H1 (cell line): ENCODE measurements at regions not wholly inside any gene's neighbourhood (a gene's known extent, or its start where the extent isn't known, plus 50 kb on each side); places are given as distances from the start of the nearest gene placed in this dataset.

Source experiments
- CTCF ChIA-PET: fragments of 300-600 bp; sonication (Branson Sonifier 250); formaldehyde crosslinking; loops from one replicate; lab custom pipeline; 2021; ENCODE audit not compliant: partially characterized antibody; lab: Charles Lee
- POLR2A ChIA-PET: fragments of 300-600 bp; sonication (Branson Sonifier 250); formaldehyde crosslinking; loops from one replicate; lab custom pipeline; 2021; ENCODE audit warnings: inconsistent platforms; ENCODE audit not compliant: partially characterized antibody; lab: Charles Lee
- DNase-seq, 2 experiments: peaks; one replicate each; pipeline versions ENCODE4 v3.0.0 to v3.0.0-alpha.2; 2010 to 2022; ENCODE audit warnings: low spot score in 2 of 2, low read depth in 1 of 2, mixed read lengths in 1 of 2
- FAIRE-seq: peaks from 2 replicates; lab custom pipeline; 2011; peaks lifted over from hg19 to GRCh38; lab: Jason Lieb, UNC
- H2AFZ ChIP-seq: 2 replicates; pipeline ENCODE4 v1.8.1; 2012; ENCODE audit warnings: low read length, inconsistent platforms
- H2AK5ac ChIP-seq: 2 replicates; pipeline ENCODE4 v1.6.1; 2013; ENCODE audit warnings: low read depth, low read length
- H2BK120ac ChIP-seq: replicated peaks from 2 replicates; pipeline ENCODE3; 2013; ENCODE audit warnings: low read depth, low read length, inconsistent platforms
- H2BK12ac ChIP-seq: 2 replicates; pipeline ENCODE4 v1.6.1; 2013; ENCODE audit warnings: low read depth, low read length
- H2BK15ac ChIP-seq: 2 replicates; pipeline ENCODE4 v1.6.1; 2013; ENCODE audit warnings: low read length
- H2BK20ac ChIP-seq: 2 replicates; pipeline ENCODE4 v1.6.1; 2013; ENCODE audit warnings: low read length
- H2BK5ac ChIP-seq: 2 replicates; pipeline ENCODE4 v1.6.1; 2013; ENCODE audit warnings: low read depth, low read length
- H3K14ac ChIP-seq: 2 replicates; pipeline ENCODE4 v1.6.1; 2013; ENCODE audit warnings: inconsistent platforms; ENCODE audit not compliant: insufficient read length
- H3K18ac ChIP-seq: 2 replicates; pipeline ENCODE4 v1.6.1; 2013; ENCODE audit warnings: low read length; ENCODE audit errors: extremely low read depth
- H3K23ac ChIP-seq: 2 replicates; pipeline ENCODE4 v1.6.1; 2013; ENCODE audit warnings: inconsistent platforms; ENCODE audit not compliant: insufficient read length
- H3K23me2 ChIP-seq: 2 replicates; pipeline ENCODE4 v1.6.1; 2013; ENCODE audit warnings: low read depth, low read length
- H3K27ac ChIP-seq: 2 replicates; pipeline ENCODE4 v1.6.1; 2011; ENCODE audit warnings: low read depth, low read length, inconsistent platforms
- H3K27me3 ChIP-seq, 4 experiments: replicated peaks in 1 of 4; 1 replicate in 1 of 4; 2 replicates in 3 of 4; pipeline versions ENCODE4 v1.6.1 to v1.8.1; 2011 to 2013; ENCODE audit warnings: low read length in 3 of 4, mild to moderate bottlenecking in 3 of 4, inconsistent platforms in 2 of 4, mixed read lengths in 2 of 4, moderate library complexity in 1 of 4; ENCODE audit not compliant: control insufficient read depth in 3 of 4, insufficient read depth in 3 of 4; ENCODE audit errors: extremely low read depth in 1 of 4
- H3K36me3 ChIP-seq, 4 experiments: 2 replicates each; pipeline versions ENCODE4 v1.6.1 to v1.8.1; 2011 to 2013; ENCODE audit warnings: mild to moderate bottlenecking in 4 of 4, low read length in 3 of 4, moderate library complexity in 2 of 4, control low read depth in 1 of 4, inconsistent platforms in 1 of 4; ENCODE audit not compliant: insufficient read depth in 4 of 4, control insufficient read depth in 2 of 4
- H3K4ac ChIP-seq: replicated peaks from 2 replicates; pipeline ENCODE3; 2013; ENCODE audit warnings: low read length, low read depth, mixed read lengths, inconsistent platforms; ENCODE audit not compliant: insufficient read length
- H3K4me1 ChIP-seq, 4 experiments: replicated peaks in 1 of 4; 1 replicate in 1 of 4; 2 replicates in 3 of 4; pipeline versions ENCODE4 v1.6.1 to v1.8.1; 2011 to 2013; ENCODE audit warnings: low read length in 3 of 4, inconsistent platforms in 2 of 4, mixed read lengths in 1 of 4; ENCODE audit not compliant: insufficient read depth in 4 of 4, control insufficient read depth in 3 of 4
- H3K4me2 ChIP-seq, 2 experiments: 2 replicates each; pipeline versions ENCODE4 v1.6.1 to v1.8.1; 2011 to 2013; ENCODE audit warnings: low read depth in 2 of 2, low read length in 2 of 2, control low read depth in 1 of 2, inconsistent platforms in 1 of 2, mild to moderate bottlenecking in 1 of 2; ENCODE audit not compliant: insufficient read depth in 1 of 2
- H3K4me3 ChIP-seq, 4 experiments: fragments of 200-600, 300-600 bp in 1 of 4; sonication (generic), shearing (Covaris generic), sonication (Bioruptor Twin) in 1 of 4; 2 replicates each; pipeline versions ENCODE4 v1.5.1 to v1.8.1; 2011 to 2016; ENCODE audit warnings: low read length in 4 of 4, low read depth in 3 of 4, control low read depth in 2 of 4, inconsistent platforms in 2 of 4, mild to moderate bottlenecking in 2 of 4, mixed read lengths in 1 of 4, moderate library complexity in 1 of 4; ENCODE audit not compliant: insufficient read depth in 2 of 4; ENCODE audit errors: extremely low read depth in 1 of 4
- H3K56ac ChIP-seq: replicated peaks from 2 replicates; pipeline ENCODE3; 2013; ENCODE audit warnings: low read depth, mild to moderate bottlenecking, mixed read lengths, low read length, inconsistent platforms; ENCODE audit not compliant: insufficient read length
- H3K79me1 ChIP-seq: 2 replicates; pipeline ENCODE4 v1.6.1; 2013; ENCODE audit warnings: low read depth, low read length, control low read depth
- H3K79me2 ChIP-seq, 2 experiments: 2 replicates each; pipeline versions ENCODE4 v1.6.1 to v1.8.1; 2012 to 2013; ENCODE audit warnings: low read length in 2 of 2, mild to moderate bottlenecking in 2 of 2, inconsistent platforms in 1 of 2; ENCODE audit not compliant: insufficient read depth in 2 of 2, control insufficient read depth in 1 of 2
- H3K9ac ChIP-seq, 4 experiments: replicated peaks in 1 of 4; 1 replicate in 1 of 4; 2 replicates in 3 of 4; pipeline versions ENCODE4 v1.6.1 to v1.8.1; 2011 to 2013; ENCODE audit warnings: low read depth in 3 of 4, low read length in 3 of 4, control low read depth in 2 of 4, mild to moderate bottlenecking in 2 of 4, moderate library complexity in 2 of 4, inconsistent platforms in 1 of 4; ENCODE audit errors: extremely low read depth in 1 of 4
- H3K9me3 ChIP-seq, 2 experiments: 2 replicates each; pipeline versions ENCODE4 v1.6.1 to v1.8.1; 2012 to 2013; ENCODE audit warnings: mild to moderate bottlenecking in 2 of 2, moderate library complexity in 2 of 2, control low read depth in 1 of 2, inconsistent platforms in 1 of 2, low read depth in 1 of 2, low read length in 1 of 2, mixed read lengths in 1 of 2; ENCODE audit not compliant: insufficient read depth in 2 of 2
- H4K20me1 ChIP-seq, 2 experiments: replicated peaks in 1 of 2; 2 replicates each; pipeline versions ENCODE3 to v1.8.1; 2011 to 2013; ENCODE audit warnings: inconsistent platforms in 2 of 2, low read length in 2 of 2, mild to moderate bottlenecking in 1 of 2; ENCODE audit not compliant: insufficient read depth in 2 of 2, control insufficient read depth in 1 of 2
- H4K5ac ChIP-seq: 2 replicates; pipeline ENCODE4 v1.6.1; 2013; ENCODE audit warnings: low read length, low read depth, mixed read lengths, inconsistent platforms; ENCODE audit not compliant: insufficient read length
- H4K8ac ChIP-seq: 2 replicates; pipeline ENCODE4 v1.8.0; 2013; ENCODE audit warnings: mild to moderate bottlenecking, moderate library complexity, low read length, inconsistent platforms; ENCODE audit not compliant: insufficient read depth; ENCODE audit errors: extremely low read depth
- H4K91ac ChIP-seq: replicated peaks from 2 replicates; pipeline ENCODE3; 2013; ENCODE audit warnings: low read length, mixed read lengths, inconsistent platforms; ENCODE audit not compliant: insufficient read length
- CBX8 ChIP-seq: fragments of 300-800, 300-1000 bp; sonication (generic); IDR thresholded peaks from 2 replicates; pipeline ENCODE4 v1.7.1; 2016; ENCODE audit warnings: low read depth, low read length, borderline replicate concordance
- CREB1 ChIP-seq: IDR thresholded peaks from 2 replicates; pipeline ENCODE4 v1.6.1; 2012; ENCODE audit warnings: inconsistent platforms
- EP300 ChIP-seq, 2 experiments: IDR thresholded peaks; 1 replicate in 1 of 2; 2 replicates in 1 of 2; pipeline ENCODE4 v1.6.1; 2011 to 2012; ENCODE audit warnings: low read depth in 2 of 2, low read length in 2 of 2, mild to moderate bottlenecking in 2 of 2, borderline replicate concordance in 1 of 2, inconsistent platforms in 1 of 2, moderate library complexity in 1 of 2
- KDM5A ChIP-seq: fragments of 200-600 bp; IDR thresholded peaks from 2 replicates; pipeline ENCODE4 v1.7.1; 2012; ENCODE audit warnings: mild to moderate bottlenecking, low read length, inconsistent platforms, mixed read lengths
- NANOG ChIP-seq: IDR thresholded peaks from 2 replicates; pipeline ENCODE4 v1.6.1; 2011; ENCODE audit warnings: low read length, low read depth, mild to moderate bottlenecking, inconsistent platforms; ENCODE audit not compliant: insufficient read depth, poor library complexity, severe bottlenecking
- NRF1 ChIP-seq: IDR thresholded peaks from 2 replicates; pipeline ENCODE4 v1.6.1; 2011; ENCODE audit warnings: mild to moderate bottlenecking, low read depth, low read length, improper control_type of control experiment
- POU5F1 ChIP-seq: IDR thresholded peaks from 2 replicates; pipeline ENCODE4 v1.6.1; 2011; ENCODE audit warnings: low read depth, mild to moderate bottlenecking, low read length, moderate library complexity
- SIN3A ChIP-seq, 2 experiments: IDR thresholded peaks in 1 of 2; conservative IDR thresholded peaks in 1 of 2; 2 replicates each; pipeline ENCODE4 v1.6.1; 2011 to 2012; ENCODE audit warnings: low read length in 2 of 2, improper control_type of control experiment in 1 of 2, low read depth in 1 of 2, mild to moderate bottlenecking in 1 of 2
- TCF12 ChIP-seq: IDR thresholded peaks from 2 replicates; pipeline ENCODE4 v1.6.1; 2011; ENCODE audit warnings: low read depth, mild to moderate bottlenecking, low read length
- WGBS, 2 experiments: shearing (Covaris generic) in 1 of 2; methylation state at CpG; one replicate each; pipeline versions ENCODE4 v1.1.6 to v1.1.7; 2013 to 2015; ENCODE audit warnings: low lambda C conversion rate in 2 of 2, mixed read lengths in 2 of 2, inconsistent platforms in 1 of 2, low coverage in 1 of 2, missing lambda C conversion rate in 1 of 2; ENCODE audit not compliant: insufficient replicate concordance in 2 of 2, insufficient coverage in 1 of 2, insufficient read length in 1 of 2; ENCODE audit errors: extremely low coverage in 1 of 2, missing lambda C conversion rate in 1 of 2; 5-methylcytosine and 5-hydroxymethylcytosine counted together
- TF ChIP-seq, protein P1 (sequence below): IDR thresholded peaks from 2 replicates; pipeline ENCODE4 v1.6.1; 2011; ENCODE audit warnings: low read depth, mild to moderate bottlenecking, low read length; ENCODE audit not compliant: insufficient read depth
- TF ChIP-seq, protein P2 (sequence below): IDR thresholded peaks from 2 replicates; pipeline ENCODE4 v1.6.1; 2012; ENCODE audit warnings: inconsistent platforms

DNA sequence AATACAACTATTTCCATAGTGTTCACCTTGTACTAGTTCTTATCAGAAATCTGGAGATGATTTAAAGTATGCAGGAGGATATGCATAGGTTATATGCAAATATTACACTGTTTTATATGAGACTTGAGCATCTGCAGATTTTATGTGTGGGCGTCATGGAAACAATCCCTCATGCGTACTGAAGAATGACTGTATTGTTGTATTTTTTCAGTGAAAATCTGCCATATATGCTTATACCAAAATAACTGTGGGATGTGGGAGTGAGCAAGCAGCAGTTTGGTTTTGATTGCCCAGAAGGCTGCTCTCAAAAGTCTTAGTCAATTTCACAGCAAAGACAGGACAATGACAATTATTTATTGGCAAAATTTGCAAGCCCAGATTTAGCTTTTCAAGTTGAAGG is 238.8 kb upstream of the PCDH20 start:
- no peak overlapping the region for H3K4me3 ChIP-seq
- no peak overlapping the region for H3K23ac ChIP-seq
- H2AK5ac ChIP-seq, result no peak overlapping the region
- H3K79me2 ChIP-seq, result no peaks in the 10 kb centered on the region
- no peak overlapping the region for H3K14ac ChIP-seq
- no peak overlapping the region for H3K18ac ChIP-seq
- H3K56ac ChIP-seq, result no peak overlapping the region
- no peaks in the 10 kb centered on the region for H4K20me1 ChIP-seq
- no peak overlapping the region for H2BK15ac ChIP-seq
- no peaks in the 10 kb centered on the region for H3K79me1 ChIP-seq
- no peak overlapping the region for H2AFZ ChIP-seq
- H2BK20ac ChIP-seq, result no peak overlapping the region
- no peak overlapping the region for H4K8ac ChIP-seq
- no peak overlapping the region for H3K4me2 ChIP-seq
- TF ChIP-seq CBX8 (no peak), KDM5A (no peak), CREB1 (no peak), NRF1 (no peak), NANOG (no peak), EP300 (IDR thresholded peaks at IDR 0.05; ENCODE audit: borderline replicate concordance in 1 of 2, low read depth in 2 of 2, low read length in 2 of 2) (no peak), POU5F1 (no peak), TCF12 (no peak), SIN3A (conservative IDR thresholded peaks at IDR 0.05 in 1 of 2, IDR thresholded peaks at IDR 0.05 in 1 of 2; ENCODE audit: low read depth in 1 of 2, low read length in 2 of 2) (no peak)
- TF ChIP-seq, protein P1, sequence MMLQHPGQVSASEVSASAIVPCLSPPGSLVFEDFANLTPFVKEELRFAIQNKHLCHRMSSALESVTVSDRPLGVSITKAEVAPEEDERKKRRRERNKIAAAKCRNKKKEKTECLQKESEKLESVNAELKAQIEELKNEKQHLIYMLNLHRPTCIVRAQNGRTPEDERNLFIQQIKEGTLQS, result no peak
- TF ChIP-seq, protein P2, sequence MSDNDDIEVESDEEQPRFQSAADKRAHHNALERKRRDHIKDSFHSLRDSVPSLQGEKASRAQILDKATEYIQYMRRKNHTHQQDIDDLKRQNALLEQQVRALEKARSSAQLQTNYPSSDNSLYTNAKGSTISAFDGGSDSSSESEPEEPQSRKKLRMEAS, result no peak
- H2BK120ac ChIP-seq, result no peak overlapping the region
- H4K5ac ChIP-seq, result no peak overlapping the region
- H3K23me2 ChIP-seq, result no peaks in the 10 kb centered on the region; the same call in 1 of the 2 replicates
- H3K27ac ChIP-seq, result no peak overlapping the region
- H3K9ac ChIP-seq, result no peak overlapping the region
- no peaks in the 10 kb centered on the region for H3K36me3 ChIP-seq
- no peaks in the 10 kb centered on the region for H3K4me1 ChIP-seq
- CTCF ChIA-PET, result no interaction called here
- no peak overlapping the region for H2BK5ac ChIP-seq
- no peak overlapping the region for H3K4ac ChIP-seq
- H4K91ac ChIP-seq, result no peak overlapping the region
- H3K27me3 ChIP-seq, result no peaks in the 10 kb centered on the region
- POLR2A ChIA-PET, result no interaction called here
- no peak for DNase-seq
- no peak for FAIRE-seq
- H2BK12ac ChIP-seq, result no peak overlapping the region
- WGBS, 2 experiments, result 86% methylated on average over 2 of the region's 2 CpGs; no CpG with 5 or more reads in 1 of the 2 experiments
- H3K9me3 ChIP-seq, result 0 out of 4 replicates have a peak, but pooled peaks cover 0 to 2% of the 10 kb centered on the region in 2 experiments
